CD14-positive monocyte (primary cell): ENCODE measurements at regions not wholly inside any gene's neighbourhood (a gene's known extent, or its start where the extent isn't known, plus 50 kb on each side); places are given as distances from the start of the nearest gene placed in this dataset.

ENCODE experiments used
- DNase-seq, 3 donors: peaks; one replicate each; pipeline ENCODE4 v3.0.0-alpha.2; 2011 to 2022
- H2AFZ ChIP-seq: 2 replicates; pipeline ENCODE4 v1.6.0; 2012; ENCODE audit warnings: mild to moderate bottlenecking, low read depth, low read length, inconsistent platforms; ENCODE audit not compliant: insufficient read depth, poor library complexity, severe bottlenecking
- H3K27ac ChIP-seq, 2 donors: 1 replicate in 1 of 2; 2 replicates in 1 of 2; pipeline ENCODE4 v1.5.1; 2012 to 2013; ENCODE audit warnings: low read length in 2 of 2, control low read depth in 1 of 2, inconsistent platforms in 1 of 2, low read depth in 1 of 2, mild to moderate bottlenecking in 1 of 2
- H3K27me3 ChIP-seq, 2 donors: one replicate each; pipeline versions ENCODE4 v1.6.0 to v1.6.1; 2011 to 2013; ENCODE audit warnings: low read length in 2 of 2; ENCODE audit not compliant: control insufficient read depth in 2 of 2, insufficient read depth in 2 of 2
- H3K36me3 ChIP-seq, 2 donors: replicated peaks in 1 of 2; 1 replicate in 1 of 2; 2 replicates in 1 of 2; pipeline versions ENCODE4 v1.5.1 to v1.6.1; 2012 to 2013; ENCODE audit warnings: low read length in 2 of 2, control low read depth in 1 of 2, inconsistent platforms in 1 of 2, mild to moderate bottlenecking in 1 of 2; ENCODE audit not compliant: insufficient read depth in 2 of 2, control insufficient read depth in 1 of 2
- H3K4me1 ChIP-seq, 2 donors: 1 replicate in 1 of 2; 2 replicates in 1 of 2; pipeline versions ENCODE4 v1.5.1 to v1.6.1; 2012 to 2013; ENCODE audit warnings: low read length in 2 of 2, control low read depth in 1 of 2, inconsistent platforms in 1 of 2, mild to moderate bottlenecking in 1 of 2, moderate library complexity in 1 of 2; ENCODE audit not compliant: insufficient read depth in 2 of 2, control insufficient read depth in 1 of 2
- H3K4me2 ChIP-seq: replicated peaks from 2 replicates; pipeline ENCODE3; 2012; ENCODE audit warnings: low read length, moderate library complexity, mild to moderate bottlenecking; ENCODE audit not compliant: poor library complexity, severe bottlenecking; ENCODE audit errors: extremely low read depth
- H3K4me3 ChIP-seq, 3 experiments: fragments of 200-600 bp in 1 of 3; sonication (generic) in 1 of 3; replicated peaks in 1 of 3; 1 replicate in 2 of 3; 2 replicates in 1 of 3; pipeline ENCODE4 v1.5.1; 2011 to 2013; ENCODE audit warnings: low read length in 3 of 3, mild to moderate bottlenecking in 3 of 3, control low read depth in 2 of 3, low read depth in 2 of 3, inconsistent platforms in 1 of 3, moderate library complexity in 1 of 3
- H3K79me2 ChIP-seq: 2 replicates; pipeline ENCODE4 v1.6.0; 2012; ENCODE audit warnings: mild to moderate bottlenecking, control low read depth, inconsistent platforms, low read length, moderate library complexity; ENCODE audit not compliant: insufficient read depth
- H3K9ac ChIP-seq: 2 replicates; pipeline ENCODE4 v1.6.0; 2017; ENCODE audit warnings: low read length, mild to moderate bottlenecking; ENCODE audit not compliant: insufficient read depth, poor library complexity, severe bottlenecking
- H3K9me3 ChIP-seq, 2 donors: replicated peaks in 1 of 2; 1 replicate in 1 of 2; 2 replicates in 1 of 2; pipeline versions ENCODE4 v1.5.1 to v1.6.1; 2012 to 2013; ENCODE audit warnings: low read length in 2 of 2, control low read depth in 1 of 2; ENCODE audit not compliant: control insufficient read depth in 1 of 2, insufficient read depth in 1 of 2
- H4K20me1 ChIP-seq: 2 replicates; pipeline ENCODE4 v1.6.0; 2012; ENCODE audit warnings: mild to moderate bottlenecking, low read length, control low read depth, moderate library complexity; ENCODE audit not compliant: insufficient read depth
- H3K27ac Mint-ChIP-seq, 7 donors: one replicate each; pipeline ENCODE4 v1.8.0; 2020; ENCODE audit warnings: mild to moderate bottlenecking in 7 of 7, mixed read lengths in 7 of 7, moderate library complexity in 6 of 7, inconsistent platforms in 2 of 7
- H3K27me3 Mint-ChIP-seq, 3 donors: one replicate each; pipeline ENCODE4 v1.8.0; 2021 to 2022; ENCODE audit warnings: low read depth in 3 of 3, mild to moderate bottlenecking in 3 of 3, mixed read lengths in 3 of 3, moderate library complexity in 3 of 3, inconsistent platforms in 1 of 3
- H3K36me3 Mint-ChIP-seq, 2 donors: one replicate each; pipeline ENCODE4 v1.8.0; 2020; ENCODE audit warnings: mixed read lengths in 2 of 2, inconsistent platforms in 1 of 2, mild to moderate bottlenecking in 1 of 2
- H3K4me1 Mint-ChIP-seq: one replicate; pipeline ENCODE4 v1.8.0; 2020; ENCODE audit warnings: mild to moderate bottlenecking, mixed read lengths
- H3K4me3 Mint-ChIP-seq, 2 donors: one replicate each; pipeline ENCODE4 v1.8.0; 2020; ENCODE audit warnings: mild to moderate bottlenecking in 2 of 2, mixed read lengths in 2 of 2, moderate library complexity in 1 of 2
- H3K9me3 Mint-ChIP-seq, 7 donors: one replicate each; pipeline ENCODE4 v1.8.0; 2020 to 2022; ENCODE audit warnings: mixed read lengths in 7 of 7, mild to moderate bottlenecking in 6 of 7, moderate library complexity in 6 of 7, inconsistent platforms in 2 of 7
- CTCF ChIP-seq: fragments of 200-600 bp; IDR thresholded peaks from one replicate; pipeline ENCODE4 v1.8.0; 2022; ENCODE audit warnings: antibody characterized with exemption, mild to moderate bottlenecking
- WGBS: methylation state at CpG from one replicate; pipeline ENCODE4 v1.1.5; 2013; ENCODE audit warnings: missing lambda C conversion rate; ENCODE audit not compliant: insufficient coverage; 5-methylcytosine and 5-hydroxymethylcytosine counted together
- intact Hi-C, 2 donors: fragments of 100-400 bp; cut with micrococcal nuclease; formaldehyde crosslinking; loops; one replicate each; pipeline versions ENCODE4 v1.15.0 to v1.15.1; 2023

- peaks cover 0 to 1% (median 0%) of the 10 kb centered on the region in 3 donors for H3K27me3 Mint-ChIP-seq
- no peak overlapping the region for H2AFZ ChIP-seq
- H3K4me1 Mint-ChIP-seq = no peaks in the 10 kb centered on the region
- no peak for DNase-seq
- H3K9me3 ChIP-seq = peaks cover 0 to 12% of the 10 kb centered on the region in 2 donors
- H3K36me3 ChIP-seq = no peaks in the 10 kb centered on the region
- H3K4me3 Mint-ChIP-seq = no peak overlapping the region
- H3K9me3 Mint-ChIP-seq = peaks cover 0 to 12% (median 5%) of the 10 kb centered on the region in 7 donors
- no peak overlapping the region for H3K27ac ChIP-seq
- H3K4me1 ChIP-seq = no peaks in the 10 kb centered on the region
- no CpG with 5 or more reads among the region's 2 CpGs for WGBS
- no peaks in the 10 kb centered on the region for H3K27me3 ChIP-seq
- H3K36me3 Mint-ChIP-seq = no peaks in the 10 kb centered on the region
- no peaks in the 10 kb centered on the region for H4K20me1 ChIP-seq
- H3K9ac ChIP-seq = no peak overlapping the region
- no peak overlapping the region for H3K4me3 ChIP-seq
- no peak for TF ChIP-seq CTCF
- H3K27ac Mint-ChIP-seq = no peak overlapping the region
- intact Hi-C loops = no loop called here
- no peak overlapping the region for H3K4me2 ChIP-seq
- no peaks in the 10 kb centered on the region for H3K79me2 ChIP-seq
Observed at GRCh38 chr4:148914734-148915133, 472.5 kb upstream of the NR3C2 start.

GRCh38 chr4:148914301-148914700 lies 472.1 kb upstream of the NR3C2 start:
- H3K4me2 ChIP-seq = no peak overlapping the region
- H3K4me1 ChIP-seq = no peaks in the 10 kb centered on the region
- TF ChIP-seq CTCF = no peak
- no peaks in the 10 kb centered on the region for H4K20me1 ChIP-seq
- Mint-ChIP-seq H3K4me1 (no peaks in the 10 kb centered on the region), H3K36me3 (no peaks in the 10 kb centered on the region), H3K9me3 (peaks cover 0 to 12% (median 5%) of the 10 kb centered on the region in 7 donors), H3K27ac (no peak overlapping the region), H3K27me3 (peaks cover 0 to 1% (median 0%) of the 10 kb centered on the region in 3 donors), H3K4me3 (no peak overlapping the region)
- no peaks in the 10 kb centered on the region for H3K79me2 ChIP-seq
- DNase-seq = no peak
- WGBS = 90% methylated on average over 10 of the region's 10 CpGs
- no peaks in the 10 kb centered on the region for H3K36me3 ChIP-seq
- no peak overlapping the region for H3K4me3 ChIP-seq
- no peak overlapping the region for H3K9ac ChIP-seq
- intact Hi-C loops = no loop called here
- H2AFZ ChIP-seq = no peak overlapping the region
- peaks cover 0 to 12% of the 10 kb centered on the region in 2 donors for H3K9me3 ChIP-seq
- no peak overlapping the region for H3K27ac ChIP-seq
- H3K27me3 ChIP-seq = no peaks in the 10 kb centered on the region
